Keratinocyte (primary cell): ENCODE measurements at regions not wholly inside any gene's neighbourhood (a gene's known extent, or its start where the extent isn't known, plus 50 kb on each side); places are given as distances from the start of the nearest gene placed in this dataset.

Source experiments
- DNase-seq: peaks from one replicate; pipeline ENCODE4 v3.0.0-alpha.2; 2011; ENCODE audit warnings: low read depth, missing footprints, low spot score
- FAIRE-seq: peaks from 2 replicates; lab custom pipeline; 2011; peaks lifted over from hg19 to GRCh38; lab: Jason Lieb, UNC
- H2AFZ ChIP-seq: 2 replicates; pipeline ENCODE4 v1.6.0; 2012; ENCODE audit warnings: low read length, control low read depth, inconsistent platforms; ENCODE audit not compliant: control insufficient read depth
- H3K27ac ChIP-seq: 2 replicates; pipeline ENCODE4 v1.5.1; 2011; ENCODE audit warnings: low read length; ENCODE audit not compliant: control insufficient read depth, insufficient read depth
- H3K27me3 ChIP-seq: 3 replicates; pipeline ENCODE4 v1.6.0; 2011; ENCODE audit warnings: low read length; ENCODE audit not compliant: control insufficient read depth, insufficient read depth; ENCODE audit errors: extremely low read depth
- H3K36me3 ChIP-seq, 2 experiments: 2 replicates in 1 of 2; 3 replicates in 1 of 2; pipeline ENCODE4 v1.5.1; 2011; ENCODE audit warnings: low read length in 2 of 2, mild to moderate bottlenecking in 1 of 2; ENCODE audit not compliant: control insufficient read depth in 2 of 2, insufficient read depth in 2 of 2; ENCODE audit errors: extremely low read depth in 1 of 2
- H3K4me1 ChIP-seq: 3 replicates; pipeline ENCODE4 v1.5.1; 2011; ENCODE audit warnings: low read length; ENCODE audit not compliant: control insufficient read depth, insufficient read depth; ENCODE audit errors: extremely low read depth
- H3K4me2 ChIP-seq: 3 replicates; pipeline ENCODE4 v1.6.0; 2011; ENCODE audit warnings: low read depth, low read length; ENCODE audit not compliant: control insufficient read depth, insufficient read depth; ENCODE audit errors: extremely low read depth
- H3K4me3 ChIP-seq, 3 experiments: fragments of 200-600 bp in 1 of 3; sonication (generic) in 1 of 3; 2 replicates in 2 of 3; 3 replicates in 1 of 3; pipeline ENCODE4 v1.5.1; 2011 to 2016; ENCODE audit warnings: low read length in 3 of 3, mild to moderate bottlenecking in 3 of 3, control low read depth in 2 of 3, inconsistent platforms in 1 of 3, low read depth in 1 of 3, mixed read lengths in 1 of 3, mixed run types in 1 of 3, moderate library complexity in 1 of 3; ENCODE audit not compliant: control insufficient read depth in 2 of 3, insufficient read depth in 2 of 3; ENCODE audit errors: extremely low read depth in 1 of 3
- H3K79me2 ChIP-seq: 2 replicates; pipeline ENCODE4 v1.6.0; 2012; ENCODE audit warnings: low read length; ENCODE audit not compliant: control insufficient read depth, insufficient read depth
- H3K9ac ChIP-seq: 3 replicates; pipeline ENCODE4 v1.6.0; 2011; ENCODE audit warnings: low read length; ENCODE audit not compliant: control insufficient read depth, insufficient read depth; ENCODE audit errors: extremely low read depth
- H3K9me1 ChIP-seq: 3 replicates; pipeline ENCODE4 v1.6.0; 2011; ENCODE audit warnings: low read length; ENCODE audit not compliant: control insufficient read depth, insufficient read depth; ENCODE audit errors: extremely low read depth
- H3K9me3 ChIP-seq: 2 replicates; pipeline ENCODE4 v1.5.1; 2012; ENCODE audit warnings: low read depth, low read length; ENCODE audit not compliant: control insufficient read depth
- H4K20me1 ChIP-seq: 3 replicates; pipeline ENCODE4 v1.6.0; 2011; ENCODE audit warnings: low read length; ENCODE audit not compliant: control insufficient read depth, insufficient read depth; ENCODE audit errors: extremely low read depth
- CTCF ChIP-seq, 3 experiments: IDR thresholded peaks in 1 of 3; conservative IDR thresholded peaks in 1 of 3; optimal IDR thresholded peaks in 1 of 3; 2 replicates in 2 of 3; 3 replicates in 1 of 3; pipeline versions ENCODE3 to v1.5.1; 2011; ENCODE audit warnings: low read length in 3 of 3, mild to moderate bottlenecking in 3 of 3, moderate library complexity in 2 of 3, control low read depth in 1 of 3, inconsistent platforms in 1 of 3; ENCODE audit not compliant: insufficient read depth in 2 of 3; ENCODE audit errors: extremely low read depth in 1 of 3
- EZH2 ChIP-seq: IDR thresholded peaks from one replicate; pipeline ENCODE4 v1.6.1; 2012; ENCODE audit warnings: inconsistent platforms, mild to moderate bottlenecking, low read length, moderate library complexity
- dilution Hi-C: fragments of 300-500 bp; cut with MboI; formaldehyde crosslinking; loops from one replicate; pipeline ENCODE4 v1.7.0; 2020; ENCODE audit warnings: low sequenced_read_pairs; ENCODE audit not compliant: extremely low pct_ligation_motif_present

DNA sequence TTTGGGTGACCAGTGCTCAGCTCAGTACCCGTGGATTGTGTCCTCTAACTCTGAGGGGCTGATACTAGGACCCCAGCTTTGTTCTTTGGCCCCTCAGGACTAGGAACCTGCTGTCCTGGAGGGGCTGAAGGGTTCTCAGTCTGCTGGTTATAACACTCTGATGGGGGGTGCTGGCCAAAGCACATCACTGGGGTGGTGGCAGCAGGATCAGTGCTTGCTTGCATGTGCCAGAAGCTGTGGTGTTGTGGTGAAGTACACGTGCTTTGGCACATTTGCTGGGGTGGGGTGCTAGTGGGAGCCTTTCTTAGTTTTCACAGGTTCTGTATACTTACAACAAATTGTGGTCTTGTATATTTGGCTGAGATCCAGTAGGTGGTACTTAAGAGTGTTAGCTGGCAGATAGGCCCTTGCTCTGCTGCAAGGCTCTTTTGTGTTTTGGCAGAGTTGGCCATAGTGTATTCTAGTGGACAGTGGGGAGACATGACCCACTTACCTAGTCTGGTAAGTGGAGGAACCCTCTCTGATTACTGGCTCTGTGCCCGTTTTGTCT is 344.3 kb downstream of the EDEM1 start:
- no peak overlapping the region for H2AFZ ChIP-seq
- no peak overlapping the region for H3K4me3 ChIP-seq
- no peaks in the 10 kb centered on the region for H3K9me3 ChIP-seq
- H3K9ac ChIP-seq = no peak overlapping the region
- FAIRE-seq = no peak
- no peak overlapping the region for H3K4me2 ChIP-seq
- dilution Hi-C loops = no loop called here
- H3K9me1 ChIP-seq = no peaks in the 10 kb centered on the region
- no peak overlapping the region for H3K27ac ChIP-seq
- H3K4me1 ChIP-seq = no peaks in the 10 kb centered on the region
- no peaks in the 10 kb centered on the region for H3K27me3 ChIP-seq
- H3K79me2 ChIP-seq = no peaks in the 10 kb centered on the region
- no peaks in the 10 kb centered on the region for H3K36me3 ChIP-seq
- DNase-seq = no peak
- no peaks in the 10 kb centered on the region for H4K20me1 ChIP-seq
- TF ChIP-seq EZH2 (no peak), CTCF (optimal IDR thresholded peaks at IDR 0.05 in 1 of 3, IDR thresholded peaks at IDR 0.05 in 1 of 3, conservative IDR thresholded peaks at IDR 0.05 in 1 of 3; ENCODE audit: extremely low read depth in 1 of 3, insufficient read depth in 2 of 3, low read length in 3 of 3) (no peak)

GRCh38 chr3:5540532-5540931 is 353.0 kb downstream of the EDEM1 start:
- Histone ChIP-seq H3K9me3 (no peaks in the 10 kb centered on the region), H3K9me1 (no peaks in the 10 kb centered on the region), H3K27ac (no peak overlapping the region), H2AFZ (no peak overlapping the region), H4K20me1 (no peaks in the 10 kb centered on the region), H3K27me3 (no peaks in the 10 kb centered on the region), H3K36me3 (no peaks in the 10 kb centered on the region), H3K4me3 (no peak overlapping the region), H3K4me1 (no peaks in the 10 kb centered on the region), H3K79me2 (no peaks in the 10 kb centered on the region), H3K9ac (no peak overlapping the region), H3K4me2 (no peak overlapping the region)
- DNase-seq (no peak), FAIRE-seq (no peak)
- TF ChIP-seq CTCF (optimal IDR thresholded peaks at IDR 0.05 in 1 of 3, IDR thresholded peaks at IDR 0.05 in 1 of 3, conservative IDR thresholded peaks at IDR 0.05 in 1 of 3; ENCODE audit: extremely low read depth in 1 of 3, insufficient read depth in 2 of 3, low read length in 3 of 3) (no peak), EZH2 (no peak)
- dilution Hi-C loops = no loop called here
